ENCODE measurements at regions not wholly inside any gene's neighbourhood (a gene's known extent, or its start where the extent isn't known, plus 50 kb on each side); places are given as distances from the start of the nearest gene placed in this dataset.

GRCh38 chr5:26812714-26813113 lies 225.7 kb downstream of the CDH9 start:
- no peak for TF ChIP-seq EZH2 (IDR thresholded peaks at IDR 0.05; ENCODE audit: borderline replicate concordance, low read depth, low read length, severe bottlenecking)
- no peak for TF ChIP-seq CTCF (IDR thresholded peaks at IDR 0.05; ENCODE audit: extremely low read depth in 1 of 2, insufficient read depth in 1 of 2, low read depth in 1 of 2, low read length in 2 of 2)
- TF ChIP-seq POLR2AphosphoS5 (IDR thresholded peaks at IDR 0.05; ENCODE audit: insufficient read depth, low read depth, low read length), result no peak
- TF ChIP-seq MYC (IDR thresholded peaks at IDR 0.05; ENCODE audit: low read depth, low read length), result no peak
